ENCODE measurements at regions not wholly inside any gene's neighbourhood (a gene's known extent, or its start where the extent isn't known, plus 50 kb on each side); places are given as distances from the start of the nearest gene placed in this dataset.
"Not testable (repeated sequence)": the region's sequence is repeated elsewhere in the genome, so short reads cannot be mapped to it uniquely, and the experiment has no call there.

GRCh38 chr6:14896475-14896874 lies 349.4 kb upstream of the JARID2 start:
- Histone ChIP-seq H4K20me1 (ENCODE audit: insufficient read depth, low read length) (no peaks in the 10 kb centered on the region), H3K4me3 (ENCODE audit: low read depth, low read length, poor library complexity, severe bottlenecking) (no peak overlapping the region), H3K4me2 (ENCODE audit: low read length) (no peak overlapping the region), H3K27ac (ENCODE audit: low read depth, low read length, poor library complexity, severe bottlenecking) (no peak overlapping the region), H3K36me3 (ENCODE audit: insufficient read depth, low read length) (no peaks in the 10 kb centered on the region), H3K4me1 (ENCODE audit: insufficient read depth, low read length, poor library complexity, severe bottlenecking) (no peaks in the 10 kb centered on the region), H3K9me2 (ENCODE audit: insufficient read depth, low read length) (no peaks in the 10 kb centered on the region), H3K79me2 (ENCODE audit: insufficient read depth, low read depth, low read length) (no peaks in the 10 kb centered on the region), H2AFZ (ENCODE audit: low read length) (no peak overlapping the region), H3K9me3 (ENCODE audit: low read length) (no peaks in the 10 kb centered on the region)
- BruUV-seq (replicated peaks), result no TSS peak
- no peak for DNase-seq (ENCODE audit: low spot score)
- ChIA-PET POLR2A (interaction anchor here (0.9 to 1.4 kb wide), 2 partner anchors 12 to 489 kb away, joined by 3 to 7 read pairs; no protein-coding TSS in a partner anchor), CTCF (ENCODE audit: unreplicated experiment) (no interaction called here)
- no peak for TF ChIP-seq EZH2phosphoT487 (IDR thresholded peaks at IDR 0.05; ENCODE audit: borderline replicate concordance, low read depth, low read length)
- no peak for TF ChIP-seq CTCF (conservative IDR thresholded peaks at IDR 0.05; ENCODE audit: low read length)
- intact Hi-C loops (cut with micrococcal nuclease; ENCODE audit: unreplicated experiment), result no loop called here

GRCh38 chr6:14897831-14898230 lies 348.0 kb upstream of the JARID2 start:
- H3K79me2 ChIP-seq (ENCODE audit: insufficient read depth, low read depth, low read length), result no peaks in the 10 kb centered on the region
- no peak overlapping the region for H3K4me3 ChIP-seq (ENCODE audit: low read depth, low read length, poor library complexity, severe bottlenecking)
- no peak overlapping the region for H3K27ac ChIP-seq (ENCODE audit: low read depth, low read length, poor library complexity, severe bottlenecking)
- CTCF ChIA-PET (ENCODE audit: unreplicated experiment), result no interaction called here
- no peak overlapping the region for H3K4me2 ChIP-seq (ENCODE audit: low read length)
- BruUV-seq (replicated peaks), result no TSS peak
- H2AFZ ChIP-seq (ENCODE audit: low read length), result no peak overlapping the region
- no peaks in the 10 kb centered on the region for H3K9me3 ChIP-seq (ENCODE audit: low read length)
- no peaks in the 10 kb centered on the region for H4K20me1 ChIP-seq (ENCODE audit: insufficient read depth, low read length)
- H3K36me3 ChIP-seq (ENCODE audit: insufficient read depth, low read length), result no peaks in the 10 kb centered on the region
- intact Hi-C loops (cut with micrococcal nuclease; ENCODE audit: unreplicated experiment), result no loop called here
- H3K4me1 ChIP-seq (ENCODE audit: insufficient read depth, low read length, poor library complexity, severe bottlenecking), result no peaks in the 10 kb centered on the region
- POLR2A ChIA-PET, result no interaction called here
- TF ChIP-seq CTCF (conservative IDR thresholded peaks at IDR 0.05; ENCODE audit: low read length) (no peak), EZH2phosphoT487 (IDR thresholded peaks at IDR 0.05; ENCODE audit: borderline replicate concordance, low read depth, low read length) (no peak)
- no peaks in the 10 kb centered on the region for H3K9me2 ChIP-seq (ENCODE audit: insufficient read depth, low read length)
- no peak for DNase-seq (ENCODE audit: low spot score)

- CTCF ChIA-PET (ENCODE audit: unreplicated experiment); BruUV-seq (replicated peaks); H3K4me1 ChIP-seq (ENCODE audit: insufficient read depth, low read length, poor library complexity, severe bottlenecking); intact Hi-C loops (cut with micrococcal nuclease; ENCODE audit: unreplicated experiment); H3K9me2 ChIP-seq (ENCODE audit: insufficient read depth, low read length); H3K9me3 ChIP-seq (ENCODE audit: low read length); H4K20me1 ChIP-seq (ENCODE audit: insufficient read depth, low read length); POLR2A ChIA-PET; H2AFZ ChIP-seq (ENCODE audit: low read length); H3K79me2 ChIP-seq (ENCODE audit: insufficient read depth, low read depth, low read length); H3K27ac ChIP-seq (ENCODE audit: low read depth, low read length, poor library complexity, severe bottlenecking); H3K36me3 ChIP-seq (ENCODE audit: insufficient read depth, low read length); H3K4me3 ChIP-seq (ENCODE audit: low read depth, low read length, poor library complexity, severe bottlenecking); DNase-seq (ENCODE audit: low spot score); H3K4me2 ChIP-seq (ENCODE audit: low read length): not testable (repeated sequence)
Measured at GRCh38 chr6:14899441-14899840, 346.4 kb upstream of the JARID2 start.
